Suprapubic skin (tissue), 4 donors: ENCODE measurements at regions not wholly inside any gene's neighbourhood (a gene's known extent, or its start where the extent isn't known, plus 50 kb on each side); places are given as distances from the start of the nearest gene placed in this dataset.

Experiments
- CTCF ChIP-seq, 2 donors: fragments of 200-600 bp in 1 of 2; fragments of 450-650 bp in 1 of 2; sonication (generic) in 1 of 2; IDR thresholded peaks; one replicate each; pipeline ENCODE4 v1.5.1; 2016 to 2019; ENCODE audit warnings: antibody characterized with exemption in 2 of 2, mild to moderate bottlenecking in 1 of 2, moderate library complexity in 1 of 2
- EP300 ChIP-seq: sonication (generic); formaldehyde crosslinking; IDR thresholded peaks from one replicate; pipeline ENCODE4 v1.6.1; 2017; ENCODE audit warnings: antibody characterized with exemption
- POLR2A ChIP-seq, 2 donors: fragments of 450-650 bp; IDR thresholded peaks; one replicate each; pipeline ENCODE4 v1.6.1; 2017; ENCODE audit warnings: antibody characterized with exemption in 2 of 2, mild to moderate bottlenecking in 2 of 2, moderate library complexity in 2 of 2
- POLR2AphosphoS5 ChIP-seq, 3 donors: sonication (generic); formaldehyde crosslinking; IDR thresholded peaks; one replicate each; pipeline ENCODE4 v1.6.1; 2017; ENCODE audit warnings: antibody characterized with exemption in 3 of 3

GRCh38 chr22:48015701-48016100, 1253.3 kb downstream of the TBC1D22A start:
- no peak for TF ChIP-seq POLR2A (IDR thresholded peaks at IDR 0.05)
- TF ChIP-seq CTCF (IDR thresholded peaks at IDR 0.05): no peak
- TF ChIP-seq POLR2AphosphoS5 (IDR thresholded peaks at IDR 0.05): no peak
- no peak for TF ChIP-seq EP300
